OCI-LY7 (cell line): ENCODE measurements at regions not wholly inside any gene's neighbourhood (a gene's known extent, or its start where the extent isn't known, plus 50 kb on each side); places are given as distances from the start of the nearest gene placed in this dataset.

ENCODE experiments used
- BruUV-seq: library from RNA; stranded (reverse); fragments of 400-500 nt; replicated peaks from 2 replicates; lab custom pipeline; 2021; lab: Mats Ljungman, UMichigan
- CTCF ChIA-PET: fragments of 300-600 bp; sonication (Branson Sonifier 250); formaldehyde crosslinking; loops from one replicate; lab custom pipeline; 2022; ENCODE audit warnings: antibody characterized with exemption; ENCODE audit not compliant: unreplicated experiment; lab: Charles Lee
- POLR2A ChIA-PET: fragments of 300-600 bp; sonication (Branson Sonifier 250); formaldehyde crosslinking; loops from one replicate; lab custom pipeline; 2022; ENCODE audit warnings: antibody characterized with exemption; lab: Charles Lee
- DNase-seq: peaks from one replicate; pipeline ENCODE4 v3.0.0-alpha.2; 2015; ENCODE audit warnings: low spot score
- H2AFZ ChIP-seq: fragments of 200-600 bp; sonication (generic), shearing (Covaris generic); 2 replicates; pipeline ENCODE4 v1.6.1; 2014; ENCODE audit warnings: mild to moderate bottlenecking, antibody characterized with exemption, low read length, moderate library complexity
- H3K27ac ChIP-seq: fragments of 200-600 bp; sonication (generic); 2 replicates; pipeline ENCODE4 v1.5.1; 2014; ENCODE audit warnings: mixed run types, low read depth, mild to moderate bottlenecking, moderate library complexity, low read length, inconsistent platforms; ENCODE audit not compliant: poor library complexity, severe bottlenecking
- H3K36me3 ChIP-seq: fragments of 200-600 bp; sonication (generic); 2 replicates; pipeline ENCODE4 v1.6.1; 2014; ENCODE audit warnings: mild to moderate bottlenecking, antibody characterized with exemption, low read length, moderate library complexity, mixed read lengths; ENCODE audit not compliant: insufficient read depth
- H3K4me1 ChIP-seq: fragments of 200-600 bp; sonication (generic); 2 replicates; pipeline ENCODE4 v1.5.1; 2014; ENCODE audit warnings: mild to moderate bottlenecking, low read length; ENCODE audit not compliant: insufficient read depth, poor library complexity, severe bottlenecking
- H3K4me2 ChIP-seq: fragments of 200-600 bp; sonication (generic); 2 replicates; pipeline ENCODE4 v1.6.1; 2014; ENCODE audit warnings: mild to moderate bottlenecking, low read length
- H3K4me3 ChIP-seq: fragments of 200-600 bp; sonication (generic); 2 replicates; pipeline ENCODE4 v1.5.1; 2014; ENCODE audit warnings: mild to moderate bottlenecking, low read depth, low read length; ENCODE audit not compliant: poor library complexity, severe bottlenecking
- H3K79me2 ChIP-seq: fragments of 200-600 bp; sonication (generic); 2 replicates; pipeline ENCODE4 v1.6.1; 2016; ENCODE audit warnings: low read depth, mild to moderate bottlenecking, low read length, moderate library complexity, mixed read lengths; ENCODE audit not compliant: insufficient read depth
- H3K9me2 ChIP-seq: fragments of 200-600 bp; sonication (generic); 2 replicates; pipeline ENCODE4 v1.6.1; 2016; ENCODE audit warnings: mild to moderate bottlenecking, low read length, mixed read lengths; ENCODE audit not compliant: insufficient read depth
- H3K9me3 ChIP-seq: fragments of 200-600 bp; sonication (generic); 2 replicates; pipeline ENCODE4 v1.6.1; 2014; ENCODE audit warnings: mild to moderate bottlenecking, mixed run types, low read length, mixed read lengths
- H4K20me1 ChIP-seq: fragments of 200-600 bp; sonication (generic); 2 replicates; pipeline ENCODE4 v1.6.1; 2014; ENCODE audit warnings: mild to moderate bottlenecking, antibody characterized with exemption, low read length, moderate library complexity, mixed read lengths; ENCODE audit not compliant: insufficient read depth
- EZH2phosphoT487 ChIP-seq: fragments of 200-600 bp; sonication (generic); IDR thresholded peaks from 2 replicates; pipeline ENCODE4 v1.6.1; 2018; ENCODE audit warnings: low read depth, borderline replicate concordance, mild to moderate bottlenecking, mixed run types, antibody characterized with exemption, low read length, moderate library complexity, mixed read lengths
- intact Hi-C: fragments of 100-400 bp; cut with micrococcal nuclease; formaldehyde crosslinking; loops from one replicate; pipeline ENCODE4 v1.10.0; 2022; ENCODE audit not compliant: unreplicated experiment
- TF ChIP-seq, protein P1 (sequence below): fragments of 200-600 bp; sonication (generic); conservative IDR thresholded peaks from 2 replicates; pipeline ENCODE4 v1.5.1; 2014; ENCODE audit warnings: mild to moderate bottlenecking, antibody characterized with exemption, low read length, moderate library complexity, mixed read lengths

DNA sequence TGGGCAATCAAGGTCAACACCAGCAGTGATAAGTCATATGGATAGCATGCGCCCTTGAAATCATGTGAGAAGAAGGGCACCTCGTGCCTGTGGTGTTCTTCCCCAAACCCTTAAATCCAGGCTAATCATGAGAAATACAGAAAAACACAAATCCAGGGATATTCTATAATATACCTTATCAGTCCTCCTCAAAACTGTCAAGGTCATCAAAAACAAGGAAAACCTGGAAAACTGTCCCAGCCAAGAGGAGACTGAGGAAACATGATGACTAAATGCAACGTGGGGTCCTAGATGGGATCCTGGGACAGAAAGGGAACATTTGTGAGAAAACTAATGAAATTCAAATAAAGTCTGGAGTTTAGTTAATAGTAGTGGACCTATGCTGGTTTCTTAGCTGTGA, 201.8 kb upstream of the FAM9B start:
- Histone ChIP-seq H3K9me3 (no peaks in the 10 kb centered on the region), H4K20me1 (no peaks in the 10 kb centered on the region), H3K4me1 (no peaks in the 10 kb centered on the region), H3K4me3 (no peak overlapping the region), H3K9me2 (no peaks in the 10 kb centered on the region), H2AFZ (no peak overlapping the region), H3K79me2 (no peaks in the 10 kb centered on the region), H3K4me2 (no peak overlapping the region), H3K27ac (no peak overlapping the region), H3K36me3 (no peaks in the 10 kb centered on the region)
- ChIA-PET CTCF (no interaction called here), POLR2A (no interaction called here)
- no TSS peak for BruUV-seq
- TF ChIP-seq EZH2phosphoT487: no peak
- no peak for DNase-seq
- intact Hi-C loops: no loop called here

DNA sequence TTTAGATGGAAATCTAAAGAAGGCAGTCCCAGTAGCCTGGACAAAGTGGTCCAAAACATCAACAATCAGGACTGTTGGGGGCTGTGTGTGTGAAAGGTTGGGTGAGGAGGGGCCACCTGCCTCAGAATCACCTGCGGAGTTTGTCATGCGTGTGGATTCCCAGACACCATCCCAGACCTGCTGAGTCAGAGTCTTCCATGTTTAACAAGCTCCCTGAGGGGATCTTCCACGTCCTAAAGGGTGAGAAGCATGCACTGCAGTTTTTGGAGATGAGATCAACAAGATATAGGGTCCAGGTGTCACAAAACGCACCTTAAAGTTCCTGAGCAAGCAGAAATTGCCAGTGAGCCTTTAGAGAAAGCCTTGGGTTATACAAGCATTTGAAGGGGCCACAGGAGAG, 207.0 kb upstream of the FAM9B start:
- DNase-seq: no peak
- no peaks in the 10 kb centered on the region for H3K79me2 ChIP-seq
- ChIA-PET POLR2A (no interaction called here), CTCF (no interaction called here)
- H2AFZ ChIP-seq: no peak overlapping the region
- H3K9me3 ChIP-seq: no peaks in the 10 kb centered on the region
- H3K9me2 ChIP-seq: no peaks in the 10 kb centered on the region
- TF ChIP-seq, protein P1, sequence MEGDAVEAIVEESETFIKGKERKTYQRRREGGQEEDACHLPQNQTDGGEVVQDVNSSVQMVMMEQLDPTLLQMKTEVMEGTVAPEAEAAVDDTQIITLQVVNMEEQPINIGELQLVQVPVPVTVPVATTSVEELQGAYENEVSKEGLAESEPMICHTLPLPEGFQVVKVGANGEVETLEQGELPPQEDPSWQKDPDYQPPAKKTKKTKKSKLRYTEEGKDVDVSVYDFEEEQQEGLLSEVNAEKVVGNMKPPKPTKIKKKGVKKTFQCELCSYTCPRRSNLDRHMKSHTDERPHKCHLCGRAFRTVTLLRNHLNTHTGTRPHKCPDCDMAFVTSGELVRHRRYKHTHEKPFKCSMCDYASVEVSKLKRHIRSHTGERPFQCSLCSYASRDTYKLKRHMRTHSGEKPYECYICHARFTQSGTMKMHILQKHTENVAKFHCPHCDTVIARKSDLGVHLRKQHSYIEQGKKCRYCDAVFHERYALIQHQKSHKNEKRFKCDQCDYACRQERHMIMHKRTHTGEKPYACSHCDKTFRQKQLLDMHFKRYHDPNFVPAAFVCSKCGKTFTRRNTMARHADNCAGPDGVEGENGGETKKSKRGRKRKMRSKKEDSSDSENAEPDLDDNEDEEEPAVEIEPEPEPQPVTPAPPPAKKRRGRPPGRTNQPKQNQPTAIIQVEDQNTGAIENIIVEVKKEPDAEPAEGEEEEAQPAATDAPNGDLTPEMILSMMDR: no peak
- TF ChIP-seq EZH2phosphoT487: no peak
- H3K4me2 ChIP-seq: no peak overlapping the region
- H3K36me3 ChIP-seq: no peaks in the 10 kb centered on the region
- no TSS peak for BruUV-seq
- H3K4me1 ChIP-seq: no peaks in the 10 kb centered on the region
- H3K27ac ChIP-seq: no peak overlapping the region
- H3K4me3 ChIP-seq: no peak overlapping the region
- intact Hi-C loops: no loop called here
- no peaks in the 10 kb centered on the region for H4K20me1 ChIP-seq

DNA sequence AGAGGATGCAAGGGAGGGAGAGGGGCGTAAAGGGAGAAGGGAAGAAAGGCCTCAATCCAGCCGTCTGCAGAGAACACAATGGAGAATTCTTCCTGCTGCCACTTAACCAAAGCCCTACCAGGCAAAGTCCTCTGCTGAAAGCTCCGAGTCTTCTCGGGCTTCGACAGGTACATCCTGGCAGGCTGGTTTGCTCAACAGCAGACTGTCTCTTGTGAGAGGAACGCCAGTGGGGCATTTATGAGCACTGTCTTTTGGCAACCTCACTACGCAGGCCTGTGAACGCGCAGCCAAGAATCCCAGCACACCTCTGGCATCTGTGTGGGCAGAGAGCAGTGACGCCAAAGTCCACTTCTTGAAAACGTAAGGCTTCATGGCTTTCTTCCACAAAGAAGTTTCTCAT, 207.5 kb upstream of the FAM9B start:
- no peak for DNase-seq
- H3K36me3 ChIP-seq: no peaks in the 10 kb centered on the region
- H3K9me3 ChIP-seq: no peaks in the 10 kb centered on the region
- H3K4me1 ChIP-seq: no peaks in the 10 kb centered on the region
- no peaks in the 10 kb centered on the region for H3K79me2 ChIP-seq
- no peaks in the 10 kb centered on the region for H4K20me1 ChIP-seq
- intact Hi-C loops: no loop called here
- CTCF ChIA-PET: no interaction called here
- H3K4me2 ChIP-seq: no peak overlapping the region
- no peak overlapping the region for H2AFZ ChIP-seq
- no peak overlapping the region for H3K4me3 ChIP-seq
- no TSS peak for BruUV-seq
- TF ChIP-seq EZH2phosphoT487: no peak
- TF ChIP-seq, protein P1: no peak
- POLR2A ChIA-PET: no interaction called here
- H3K9me2 ChIP-seq: no peaks in the 10 kb centered on the region
- H3K27ac ChIP-seq: no peak overlapping the region
